Panc1 (cell line): ENCODE measurements at regions not wholly inside any gene's neighbourhood (a gene's known extent, or its start where the extent isn't known, plus 50 kb on each side); places are given as distances from the start of the nearest gene placed in this dataset.

Experiments
- ATAC-seq: fragments of 200-7000 bp; cut with Tn5 transposase; 2 replicates; pipeline ENCODE4 v1.9.1; 2020; ENCODE audit warnings: mild to moderate bottlenecking, moderate library complexity
- BruUV-seq: library from RNA; stranded (reverse); fragments of 400-500 nt; replicated peaks from 2 replicates; lab custom pipeline; 2021; lab: Mats Ljungman, UMichigan
- CTCF ChIA-PET: fragments of 300-600 bp; sonication (Branson Sonifier 250); formaldehyde crosslinking; loops from one replicate; lab custom pipeline; 2022; ENCODE audit warnings: antibody characterized with exemption; lab: Charles Lee
- POLR2A ChIA-PET: fragments of 300-600 bp; sonication (Branson Sonifier 250); formaldehyde crosslinking; loops from one replicate; lab custom pipeline; 2022; ENCODE audit warnings: antibody characterized with exemption; lab: Charles Lee
- DNase-seq: peaks from one replicate; pipeline ENCODE4 v3.0.0-alpha.2; 2010; ENCODE audit warnings: low read depth, low spot score
- H3K27ac ChIP-seq: 2 replicates; pipeline ENCODE4 v1.5.1; 2011; ENCODE audit warnings: mild to moderate bottlenecking, low read length, inconsistent platforms
- H3K27me3 ChIP-seq: fragments of 200-500 bp; sonication (Bioruptor generic); 2 replicates; pipeline ENCODE4 v1.6.0; 2014; ENCODE audit warnings: low read length, inconsistent platforms; ENCODE audit not compliant: control insufficient read depth, insufficient read depth
- H3K36me3 ChIP-seq: fragments of 200-500 bp; sonication (Bioruptor generic); 2 replicates; pipeline ENCODE4 v1.5.1; 2014; ENCODE audit warnings: inconsistent platforms, mild to moderate bottlenecking, low read length, moderate library complexity; ENCODE audit not compliant: control insufficient read depth, insufficient read depth
- H3K4me1 ChIP-seq: 2 replicates; pipeline ENCODE4 v1.5.1; 2011; ENCODE audit warnings: inconsistent platforms, mild to moderate bottlenecking, low read length, moderate library complexity; ENCODE audit not compliant: control insufficient read depth, insufficient read depth
- H3K4me3 ChIP-seq, 2 experiments: 2 replicates each; pipeline ENCODE4 v1.5.1; 2011 to 2012; ENCODE audit warnings: low read depth in 2 of 2, low read length in 2 of 2, mild to moderate bottlenecking in 2 of 2, inconsistent platforms in 1 of 2, moderate library complexity in 1 of 2
- H3K9me3 ChIP-seq: fragments of 200-500 bp; sonication (Bioruptor generic); 2 replicates; pipeline ENCODE4 v1.5.1; 2014; ENCODE audit warnings: low read depth, mild to moderate bottlenecking, inconsistent platforms, low read length, moderate library complexity; ENCODE audit not compliant: control insufficient read depth, insufficient read depth
- POLR2AphosphoS5 ChIP-seq: IDR thresholded peaks from 2 replicates; pipeline ENCODE4 v1.6.1; 2012; ENCODE audit warnings: mild to moderate bottlenecking, low read depth, low read length, moderate library complexity
- SIN3A ChIP-seq: IDR thresholded peaks from 2 replicates; pipeline ENCODE4 v1.6.1; 2012; ENCODE audit warnings: low read depth, mild to moderate bottlenecking, low read length, moderate library complexity, borderline replicate concordance; ENCODE audit not compliant: insufficient read depth
- TCF7L2 ChIP-seq: IDR thresholded peaks from 2 replicates; pipeline ENCODE4 v1.6.1; 2011; ENCODE audit warnings: mild to moderate bottlenecking, low read depth, low read length, inconsistent platforms
- in situ Hi-C: cut with HindIII; loops from 2 replicates; pipeline ENCODE4 v1.10.0; 2016; ENCODE audit warnings: low sequenced_read_pairs, low pct_unique_long_range_greater_than_20kb
- intact Hi-C: fragments of 100-400 bp; cut with micrococcal nuclease; formaldehyde crosslinking; loops from one replicate; pipeline ENCODE4 v1.10.0; 2022; ENCODE audit not compliant: unreplicated experiment
- TF ChIP-seq, protein P1 (sequence below), 2 experiments: IDR thresholded peaks; 2 replicates each; pipeline ENCODE4 v1.6.1; 2011 to 2012; ENCODE audit warnings: low read depth in 2 of 2, control low read depth in 1 of 2, low read length in 1 of 2, mild to moderate bottlenecking in 1 of 2, moderate library complexity in 1 of 2; ENCODE audit not compliant: insufficient read depth in 1 of 2
- TF ChIP-seq, protein P2 (sequence below): fragments of 450-650 bp; IDR thresholded peaks from 2 replicates; pipeline ENCODE4 v1.5.1; 2017; ENCODE audit warnings: mild to moderate bottlenecking

DNA sequence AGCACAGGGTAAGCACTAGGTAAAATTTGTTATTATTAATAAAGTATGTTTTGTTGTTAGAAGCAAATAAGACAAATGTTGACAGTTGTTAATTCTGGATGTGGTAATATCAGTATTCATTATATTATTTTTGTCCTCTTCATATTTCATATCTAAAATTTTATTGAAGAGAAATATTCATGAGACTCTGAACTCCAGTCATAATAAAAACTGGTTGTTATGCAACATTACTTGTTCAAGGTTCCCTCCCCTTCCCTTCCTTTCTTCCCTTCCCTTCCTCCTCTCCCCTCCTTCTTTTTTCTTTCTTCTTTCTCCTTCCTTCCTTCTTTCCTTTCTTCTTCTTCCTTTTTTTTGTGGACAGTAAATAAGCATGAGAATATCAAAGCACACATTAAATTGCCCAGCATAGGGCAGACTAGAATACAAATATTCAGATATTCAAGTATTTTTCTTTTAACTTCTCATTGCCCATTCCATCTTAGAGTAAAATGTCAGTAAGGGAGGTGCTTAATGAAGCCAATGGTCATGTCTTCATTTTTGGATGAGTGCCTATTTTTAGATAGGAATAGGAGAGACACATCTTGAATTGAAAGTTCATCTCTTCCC lies 245.0 kb downstream of the INHBA start:
- in situ Hi-C loops (no loop called here), intact Hi-C loops (no loop called here)
- CTCF ChIA-PET: no interaction called here
- POLR2A ChIA-PET: no interaction called here
- no peak overlapping the region for H3K27ac ChIP-seq
- ATAC-seq (no peak), DNase-seq (no peak)
- no peak overlapping the region for H3K4me3 ChIP-seq
- H3K9me3 ChIP-seq: no peaks in the 10 kb centered on the region
- no TSS peak for BruUV-seq
- H3K27me3 ChIP-seq: no peaks in the 10 kb centered on the region
- TF ChIP-seq SIN3A (no peak), POLR2AphosphoS5 (no peak), TCF7L2 (no peak)
- TF ChIP-seq, protein P1, sequence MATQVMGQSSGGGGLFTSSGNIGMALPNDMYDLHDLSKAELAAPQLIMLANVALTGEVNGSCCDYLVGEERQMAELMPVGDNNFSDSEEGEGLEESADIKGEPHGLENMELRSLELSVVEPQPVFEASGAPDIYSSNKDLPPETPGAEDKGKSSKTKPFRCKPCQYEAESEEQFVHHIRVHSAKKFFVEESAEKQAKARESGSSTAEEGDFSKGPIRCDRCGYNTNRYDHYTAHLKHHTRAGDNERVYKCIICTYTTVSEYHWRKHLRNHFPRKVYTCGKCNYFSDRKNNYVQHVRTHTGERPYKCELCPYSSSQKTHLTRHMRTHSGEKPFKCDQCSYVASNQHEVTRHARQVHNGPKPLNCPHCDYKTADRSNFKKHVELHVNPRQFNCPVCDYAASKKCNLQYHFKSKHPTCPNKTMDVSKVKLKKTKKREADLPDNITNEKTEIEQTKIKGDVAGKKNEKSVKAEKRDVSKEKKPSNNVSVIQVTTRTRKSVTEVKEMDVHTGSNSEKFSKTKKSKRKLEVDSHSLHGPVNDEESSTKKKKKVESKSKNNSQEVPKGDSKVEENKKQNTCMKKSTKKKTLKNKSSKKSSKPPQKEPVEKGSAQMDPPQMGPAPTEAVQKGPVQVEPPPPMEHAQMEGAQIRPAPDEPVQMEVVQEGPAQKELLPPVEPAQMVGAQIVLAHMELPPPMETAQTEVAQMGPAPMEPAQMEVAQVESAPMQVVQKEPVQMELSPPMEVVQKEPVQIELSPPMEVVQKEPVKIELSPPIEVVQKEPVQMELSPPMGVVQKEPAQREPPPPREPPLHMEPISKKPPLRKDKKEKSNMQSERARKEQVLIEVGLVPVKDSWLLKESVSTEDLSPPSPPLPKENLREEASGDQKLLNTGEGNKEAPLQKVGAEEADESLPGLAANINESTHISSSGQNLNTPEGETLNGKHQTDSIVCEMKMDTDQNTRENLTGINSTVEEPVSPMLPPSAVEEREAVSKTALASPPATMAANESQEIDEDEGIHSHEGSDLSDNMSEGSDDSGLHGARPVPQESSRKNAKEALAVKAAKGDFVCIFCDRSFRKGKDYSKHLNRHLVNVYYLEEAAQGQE (IDR thresholded peaks at IDR 0.05; ENCODE audit: insufficient read depth in 1 of 2, low read depth in 2 of 2, low read length in 1 of 2): no peak
- TF ChIP-seq, protein P2, sequence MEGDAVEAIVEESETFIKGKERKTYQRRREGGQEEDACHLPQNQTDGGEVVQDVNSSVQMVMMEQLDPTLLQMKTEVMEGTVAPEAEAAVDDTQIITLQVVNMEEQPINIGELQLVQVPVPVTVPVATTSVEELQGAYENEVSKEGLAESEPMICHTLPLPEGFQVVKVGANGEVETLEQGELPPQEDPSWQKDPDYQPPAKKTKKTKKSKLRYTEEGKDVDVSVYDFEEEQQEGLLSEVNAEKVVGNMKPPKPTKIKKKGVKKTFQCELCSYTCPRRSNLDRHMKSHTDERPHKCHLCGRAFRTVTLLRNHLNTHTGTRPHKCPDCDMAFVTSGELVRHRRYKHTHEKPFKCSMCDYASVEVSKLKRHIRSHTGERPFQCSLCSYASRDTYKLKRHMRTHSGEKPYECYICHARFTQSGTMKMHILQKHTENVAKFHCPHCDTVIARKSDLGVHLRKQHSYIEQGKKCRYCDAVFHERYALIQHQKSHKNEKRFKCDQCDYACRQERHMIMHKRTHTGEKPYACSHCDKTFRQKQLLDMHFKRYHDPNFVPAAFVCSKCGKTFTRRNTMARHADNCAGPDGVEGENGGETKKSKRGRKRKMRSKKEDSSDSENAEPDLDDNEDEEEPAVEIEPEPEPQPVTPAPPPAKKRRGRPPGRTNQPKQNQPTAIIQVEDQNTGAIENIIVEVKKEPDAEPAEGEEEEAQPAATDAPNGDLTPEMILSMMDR: no peak
- no peaks in the 10 kb centered on the region for H3K4me1 ChIP-seq
- no peaks in the 10 kb centered on the region; the same call in 1 of the 2 replicates for H3K36me3 ChIP-seq

DNA sequence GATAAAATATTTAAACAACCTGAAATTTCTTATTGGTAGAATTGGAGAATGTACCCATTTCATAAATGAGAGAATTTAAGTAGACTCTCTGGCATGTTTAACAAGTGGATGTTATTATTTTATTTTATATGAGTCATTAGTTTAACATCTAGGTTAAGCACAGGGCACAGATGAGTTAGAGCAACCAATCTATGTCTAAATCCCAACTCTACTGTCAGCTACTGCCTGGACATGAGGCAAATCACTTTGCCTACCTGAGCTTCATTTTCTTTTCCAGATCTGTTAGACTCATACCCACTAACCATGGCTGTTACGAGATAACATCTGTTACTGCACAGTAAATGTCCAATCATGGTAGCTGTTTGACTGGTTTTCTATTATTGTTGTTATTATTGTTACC lies 251.1 kb downstream of the INHBA start:
- no peak for TF ChIP-seq TCF7L2
- TF ChIP-seq, protein P1 (IDR thresholded peaks at IDR 0.05; ENCODE audit: insufficient read depth in 1 of 2, low read depth in 2 of 2, low read length in 1 of 2): no peak
- no peak for TF ChIP-seq POLR2AphosphoS5
- no peak for TF ChIP-seq SIN3A
- TF ChIP-seq, protein P2: no peak
- no peaks in the 10 kb centered on the region for H3K27me3 ChIP-seq
- no peaks in the 10 kb centered on the region for H3K9me3 ChIP-seq
- POLR2A ChIA-PET: no interaction called here
- H3K27ac ChIP-seq: no peak overlapping the region
- ATAC-seq (no peak), DNase-seq (no peak)
- H3K4me1 ChIP-seq: no peaks in the 10 kb centered on the region
- in situ Hi-C loops: no loop called here
- BruUV-seq: no TSS peak
- H3K36me3 ChIP-seq: no peaks in the 10 kb centered on the region
- intact Hi-C loops: no loop called here
- no peak overlapping the region for H3K4me3 ChIP-seq
- CTCF ChIA-PET: no interaction called here
